RWPE2 (cell line): ENCODE measurements at regions not wholly inside any gene's neighbourhood (a gene's known extent, or its start where the extent isn't known, plus 50 kb on each side); places are given as distances from the start of the nearest gene placed in this dataset.

Experiments used
- ATAC-seq: fragments of 200-7000 bp; cut with Tn5 transposase; 3 replicates; pipeline ENCODE4 v1.9.1; 2021; ENCODE audit warnings: low read depth
- DNase-seq: peaks from one replicate; pipeline ENCODE4 v3.0.0-alpha.2; 2020; ENCODE audit warnings: low spot score
- H3K27ac ChIP-seq: fragments of 450-650 bp; 2 replicates; pipeline ENCODE4 v1.5.1; 2017; ENCODE audit warnings: mild to moderate bottlenecking; ENCODE audit not compliant: poor library complexity, severe bottlenecking
- H3K27me3 ChIP-seq: fragments of 250-450 bp; sonication (Bioruptor Pico); 2 replicates; pipeline ENCODE4 v1.5.1; 2021; ENCODE audit warnings: mild to moderate bottlenecking, moderate library complexity; ENCODE audit not compliant: insufficient read depth, poor library complexity, severe bottlenecking
- H3K36me3 ChIP-seq: fragments of 250-450 bp; sonication (Bioruptor Pico); 2 replicates; pipeline ENCODE4 v1.5.1; 2020; ENCODE audit warnings: low read depth, mild to moderate bottlenecking, moderate library complexity
- H3K4me1 ChIP-seq: fragments of 250-450 bp; sonication (Bioruptor Pico); 2 replicates; pipeline ENCODE4 v1.5.1; 2021; ENCODE audit warnings: mild to moderate bottlenecking, moderate library complexity; ENCODE audit not compliant: insufficient read depth, poor library complexity, severe bottlenecking
- H3K4me3 ChIP-seq: fragments of 250-450 bp; sonication (Bioruptor Pico); 2 replicates; pipeline ENCODE4 v1.5.1; 2021; ENCODE audit warnings: mild to moderate bottlenecking, moderate library complexity; ENCODE audit not compliant: severe bottlenecking
- H3K9me3 ChIP-seq: fragments of 250-450 bp; sonication (Bioruptor Pico); 2 replicates; pipeline ENCODE4 v1.5.1; 2021; ENCODE audit warnings: mild to moderate bottlenecking, moderate library complexity; ENCODE audit not compliant: severe bottlenecking
- TF ChIP-seq, protein P1 (sequence below): fragments of 450-650 bp; IDR thresholded peaks from one replicate; pipeline ENCODE4 v1.5.1; 2017; ENCODE audit warnings: mild to moderate bottlenecking, moderate library complexity; ENCODE audit not compliant: poor library complexity, severe bottlenecking

DNA sequence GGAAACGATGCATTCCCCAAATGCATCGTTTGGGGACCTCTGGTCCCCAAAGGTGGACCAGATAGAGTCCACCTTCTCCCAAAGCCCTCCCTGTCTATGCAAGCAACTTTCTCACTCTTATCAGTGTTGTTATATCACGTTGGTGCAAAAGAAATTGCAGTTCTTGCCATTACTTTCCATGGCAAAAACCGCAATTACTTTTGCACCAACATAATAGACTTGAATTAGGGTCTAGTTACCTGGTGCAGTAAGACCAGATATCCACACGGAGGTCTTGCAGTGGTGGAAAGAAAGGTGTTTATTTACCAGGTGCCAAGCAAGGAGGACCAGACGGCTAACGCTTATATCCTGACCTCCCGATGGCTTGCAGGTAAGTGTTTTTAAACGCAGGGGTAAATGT is 129.0 kb downstream of the MIAT start:
- no peak for DNase-seq
- H3K27ac ChIP-seq, result no peak overlapping the region
- H3K4me3 ChIP-seq, result no peak overlapping the region
- no peaks in the 10 kb centered on the region for H3K36me3 ChIP-seq
- H3K9me3 ChIP-seq, result no peaks in the 10 kb centered on the region
- no peaks in the 10 kb centered on the region for H3K27me3 ChIP-seq
- TF ChIP-seq, protein P1, sequence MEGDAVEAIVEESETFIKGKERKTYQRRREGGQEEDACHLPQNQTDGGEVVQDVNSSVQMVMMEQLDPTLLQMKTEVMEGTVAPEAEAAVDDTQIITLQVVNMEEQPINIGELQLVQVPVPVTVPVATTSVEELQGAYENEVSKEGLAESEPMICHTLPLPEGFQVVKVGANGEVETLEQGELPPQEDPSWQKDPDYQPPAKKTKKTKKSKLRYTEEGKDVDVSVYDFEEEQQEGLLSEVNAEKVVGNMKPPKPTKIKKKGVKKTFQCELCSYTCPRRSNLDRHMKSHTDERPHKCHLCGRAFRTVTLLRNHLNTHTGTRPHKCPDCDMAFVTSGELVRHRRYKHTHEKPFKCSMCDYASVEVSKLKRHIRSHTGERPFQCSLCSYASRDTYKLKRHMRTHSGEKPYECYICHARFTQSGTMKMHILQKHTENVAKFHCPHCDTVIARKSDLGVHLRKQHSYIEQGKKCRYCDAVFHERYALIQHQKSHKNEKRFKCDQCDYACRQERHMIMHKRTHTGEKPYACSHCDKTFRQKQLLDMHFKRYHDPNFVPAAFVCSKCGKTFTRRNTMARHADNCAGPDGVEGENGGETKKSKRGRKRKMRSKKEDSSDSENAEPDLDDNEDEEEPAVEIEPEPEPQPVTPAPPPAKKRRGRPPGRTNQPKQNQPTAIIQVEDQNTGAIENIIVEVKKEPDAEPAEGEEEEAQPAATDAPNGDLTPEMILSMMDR, result no peak
- no peaks in the 10 kb centered on the region for H3K4me1 ChIP-seq
- ATAC-seq, result no peak

DNA sequence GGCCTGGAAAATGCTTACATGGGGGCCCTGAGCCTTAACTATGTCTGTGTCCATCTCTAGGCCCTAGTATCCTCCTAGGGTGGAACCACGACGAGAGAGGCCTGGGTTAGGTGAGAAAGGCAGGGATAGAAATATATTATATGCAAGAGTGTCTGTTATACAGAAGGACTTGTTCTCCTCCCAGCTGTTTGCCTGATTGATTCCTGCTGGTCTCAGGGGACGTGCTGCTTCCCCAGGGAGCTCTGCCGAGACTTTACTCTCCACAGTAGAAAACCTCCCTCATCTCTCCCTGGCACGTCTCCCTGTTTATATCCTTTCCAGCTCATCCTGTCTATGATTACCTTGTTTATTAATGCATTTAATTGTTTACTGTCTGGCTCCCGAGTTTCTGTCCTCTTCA is 132.6 kb downstream of the MIAT start:
- Histone ChIP-seq H3K36me3 (no peaks in the 10 kb centered on the region), H3K4me1 (no peaks in the 10 kb centered on the region), H3K4me3 (no peak overlapping the region), H3K9me3 (no peaks in the 10 kb centered on the region), H3K27ac (no peak overlapping the region), H3K27me3 (no peaks in the 10 kb centered on the region)
- ATAC-seq (no peak), DNase-seq (no peak)
- TF ChIP-seq, protein P1, result no peak

DNA sequence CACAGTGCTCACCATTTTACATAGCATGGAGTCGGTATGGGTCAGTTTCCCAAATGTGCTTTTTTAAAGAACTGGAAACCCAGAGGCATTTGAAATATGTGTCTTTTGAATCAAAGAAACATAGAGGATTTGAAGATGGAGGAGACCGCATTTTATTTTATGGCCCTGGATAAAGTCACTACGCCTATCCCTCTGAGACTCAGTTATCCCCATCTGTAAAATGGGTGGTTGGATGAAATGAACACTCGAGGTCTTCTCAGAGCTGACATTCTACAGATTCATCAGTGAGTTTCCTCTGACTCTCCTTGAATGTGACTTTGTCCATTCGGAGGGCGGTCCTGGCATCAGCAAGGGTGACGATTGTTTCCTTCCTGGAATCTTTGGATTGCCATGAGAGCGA is 135.1 kb downstream of the MIAT start:
- Histone ChIP-seq H3K4me1 (no peaks in the 10 kb centered on the region), H3K27me3 (no peaks in the 10 kb centered on the region), H3K9me3 (no peaks in the 10 kb centered on the region), H3K4me3 (no peak overlapping the region), H3K27ac (no peak overlapping the region), H3K36me3 (no peaks in the 10 kb centered on the region)
- DNase-seq (no peak), ATAC-seq (no peak)
- TF ChIP-seq, protein P1, result no peak

DNA sequence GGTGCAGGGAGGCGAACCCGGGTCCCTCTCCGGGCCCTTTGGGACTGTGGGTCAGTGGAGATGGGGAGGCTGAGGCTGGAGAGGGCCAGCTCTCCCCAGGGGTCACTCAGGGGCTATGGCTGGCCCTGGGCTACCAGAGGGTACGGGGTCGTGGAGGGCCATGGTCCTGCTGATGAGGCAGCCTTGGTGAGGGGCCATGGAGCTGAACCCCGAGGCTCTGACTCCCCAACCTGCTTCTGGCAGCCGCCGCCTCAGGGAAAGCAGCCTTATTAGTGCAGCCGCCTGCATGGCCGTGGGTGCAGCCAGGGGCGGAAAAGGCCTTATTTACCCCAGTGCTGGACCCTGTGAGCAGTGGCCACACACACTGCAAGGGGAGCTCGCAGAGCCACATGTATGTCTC is 139.4 kb downstream of the MIAT start:
- Histone ChIP-seq H3K36me3 (no peaks in the 10 kb centered on the region), H3K27me3 (no peaks in the 10 kb centered on the region), H3K4me1 (no peaks in the 10 kb centered on the region), H3K27ac (no peak overlapping the region), H3K4me3 (no peak overlapping the region), H3K9me3 (no peaks in the 10 kb centered on the region)
- TF ChIP-seq, protein P1, result no peak
- DNase-seq (no peak), ATAC-seq (no peak)

DNA sequence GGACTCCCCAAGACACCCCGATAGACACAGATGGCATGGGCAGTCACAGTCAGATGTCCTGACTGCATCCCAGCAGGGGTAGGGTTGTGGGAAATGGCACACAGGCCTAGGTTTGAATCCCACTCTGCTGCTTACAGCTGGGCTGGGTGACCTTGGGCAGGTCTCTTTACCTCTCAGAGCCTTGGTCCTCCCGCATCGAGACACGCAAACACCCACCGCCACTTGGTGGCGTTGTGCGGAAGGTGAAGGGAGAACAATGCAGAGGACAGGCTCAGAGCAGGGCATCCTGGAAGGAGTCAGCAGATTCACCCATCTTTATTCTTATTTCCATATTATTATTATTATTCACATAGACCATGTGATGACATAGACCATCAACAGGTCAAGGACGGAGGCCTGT is 140.5 kb downstream of the MIAT start:
- H3K36me3 ChIP-seq, result no peaks in the 10 kb centered on the region
- no peak overlapping the region for H3K27ac ChIP-seq
- no peaks in the 10 kb centered on the region for H3K9me3 ChIP-seq
- TF ChIP-seq, protein P1, result no peak
- DNase-seq (no peak), ATAC-seq (no peak)
- no peaks in the 10 kb centered on the region for H3K4me1 ChIP-seq
- H3K4me3 ChIP-seq, result no peak overlapping the region
- no peaks in the 10 kb centered on the region for H3K27me3 ChIP-seq
